ENCODE measurements at regions not wholly inside any gene's neighbourhood (a gene's known extent, or its start where the extent isn't known, plus 50 kb on each side); places are given as distances from the start of the nearest gene placed in this dataset.

DNA sequence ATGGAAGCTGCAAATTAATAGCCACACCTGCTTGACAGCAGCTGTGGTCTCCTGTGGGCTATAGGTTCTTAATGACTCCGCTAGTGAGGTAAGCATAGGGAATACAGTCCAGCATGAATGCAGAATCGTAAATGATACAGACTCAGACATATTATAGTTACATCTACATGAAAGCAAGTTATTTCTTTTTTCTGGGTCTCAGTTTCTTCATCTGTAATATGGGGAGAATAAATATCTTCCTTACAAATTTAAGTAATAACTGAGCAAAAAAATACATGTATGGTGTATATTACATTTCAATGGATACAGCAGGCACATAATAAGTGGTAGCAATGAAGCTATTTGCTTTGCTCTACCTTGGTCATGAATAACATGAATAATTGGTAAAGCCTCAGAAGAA lies 245.9 kb upstream of the RHOBTB1 start:
- Histone ChIP-seq H4K20me1 (ENCODE audit: control insufficient read depth, extremely low read depth, insufficient read depth, low read length) (no peaks in the 10 kb centered on the region), H3K27me3 (ENCODE audit: control insufficient read depth, extremely low read depth, insufficient read depth, low read length) (no peaks in the 10 kb centered on the region), H3K4me1 (ENCODE audit: control insufficient read depth, extremely low read depth, insufficient read depth, low read length) (no peaks in the 10 kb centered on the region), H3K4me3 (ENCODE audit: control insufficient read depth in 2 of 3, extremely low read depth in 1 of 3, insufficient read depth in 2 of 3, low read depth in 1 of 3, low read length in 3 of 3) (no peak overlapping the region), H3K4me2 (ENCODE audit: control insufficient read depth, extremely low read depth, insufficient read depth, low read depth, low read length) (no peak overlapping the region), H2AFZ (ENCODE audit: control insufficient read depth, low read length) (no peak overlapping the region), H3K9me3 (ENCODE audit: control insufficient read depth, low read depth, low read length) (no peaks in the 10 kb centered on the region), H3K27ac (ENCODE audit: control insufficient read depth, insufficient read depth, low read length) (no peak overlapping the region), H3K9me1 (ENCODE audit: control insufficient read depth, extremely low read depth, insufficient read depth, low read length) (no peaks in the 10 kb centered on the region), H3K9ac (ENCODE audit: control insufficient read depth, extremely low read depth, insufficient read depth, low read length) (no peak overlapping the region), H3K79me2 (ENCODE audit: control insufficient read depth, insufficient read depth, low read length) (no peaks in the 10 kb centered on the region), H3K36me3 (ENCODE audit: control insufficient read depth in 2 of 2, extremely low read depth in 1 of 2, insufficient read depth in 2 of 2, low read length in 2 of 2) (no peaks in the 10 kb centered on the region)
- TF ChIP-seq, protein P1, sequence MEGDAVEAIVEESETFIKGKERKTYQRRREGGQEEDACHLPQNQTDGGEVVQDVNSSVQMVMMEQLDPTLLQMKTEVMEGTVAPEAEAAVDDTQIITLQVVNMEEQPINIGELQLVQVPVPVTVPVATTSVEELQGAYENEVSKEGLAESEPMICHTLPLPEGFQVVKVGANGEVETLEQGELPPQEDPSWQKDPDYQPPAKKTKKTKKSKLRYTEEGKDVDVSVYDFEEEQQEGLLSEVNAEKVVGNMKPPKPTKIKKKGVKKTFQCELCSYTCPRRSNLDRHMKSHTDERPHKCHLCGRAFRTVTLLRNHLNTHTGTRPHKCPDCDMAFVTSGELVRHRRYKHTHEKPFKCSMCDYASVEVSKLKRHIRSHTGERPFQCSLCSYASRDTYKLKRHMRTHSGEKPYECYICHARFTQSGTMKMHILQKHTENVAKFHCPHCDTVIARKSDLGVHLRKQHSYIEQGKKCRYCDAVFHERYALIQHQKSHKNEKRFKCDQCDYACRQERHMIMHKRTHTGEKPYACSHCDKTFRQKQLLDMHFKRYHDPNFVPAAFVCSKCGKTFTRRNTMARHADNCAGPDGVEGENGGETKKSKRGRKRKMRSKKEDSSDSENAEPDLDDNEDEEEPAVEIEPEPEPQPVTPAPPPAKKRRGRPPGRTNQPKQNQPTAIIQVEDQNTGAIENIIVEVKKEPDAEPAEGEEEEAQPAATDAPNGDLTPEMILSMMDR (optimal IDR thresholded peaks at IDR 0.05 in 1 of 3, IDR thresholded peaks at IDR 0.05 in 1 of 3, conservative IDR thresholded peaks at IDR 0.05 in 1 of 3; ENCODE audit: extremely low read depth in 1 of 3, insufficient read depth in 2 of 3, low read length in 3 of 3), result no peak
- TF ChIP-seq EZH2 (IDR thresholded peaks at IDR 0.05; ENCODE audit: low read length), result no peak
- no peak for FAIRE-seq
- dilution Hi-C loops (cut with MboI; ENCODE audit: extremely low pct_ligation_motif_present, low sequenced_read_pairs), result no loop called here
- DNase-seq (ENCODE audit: low read depth, low spot score), result no peak

DNA sequence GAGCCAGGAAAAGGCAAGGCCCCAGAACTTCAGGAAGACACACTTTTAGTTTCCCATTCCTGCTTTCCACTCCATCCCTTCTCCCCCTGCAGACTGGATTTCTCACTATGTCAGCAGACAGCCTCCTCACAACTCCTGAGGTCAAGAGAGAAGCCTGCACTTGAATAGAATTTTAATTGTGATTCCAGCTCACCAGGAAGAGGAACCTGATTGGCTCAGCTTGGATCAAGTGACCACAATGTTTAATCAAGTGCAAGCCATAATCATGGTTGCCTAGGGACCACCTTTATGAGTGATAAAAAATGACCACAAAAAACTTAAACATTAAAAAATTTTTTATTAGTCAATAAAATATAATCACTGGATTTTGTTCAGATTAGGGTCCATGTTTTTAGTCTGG lies 244.7 kb upstream of the RHOBTB1 start:
- H2AFZ ChIP-seq (ENCODE audit: control insufficient read depth, low read length), result no peak overlapping the region
- H3K4me2 ChIP-seq (ENCODE audit: control insufficient read depth, extremely low read depth, insufficient read depth, low read depth, low read length), result no peak overlapping the region
- H3K4me1 ChIP-seq (ENCODE audit: control insufficient read depth, extremely low read depth, insufficient read depth, low read length), result no peaks in the 10 kb centered on the region
- no peak overlapping the region for H3K9ac ChIP-seq (ENCODE audit: control insufficient read depth, extremely low read depth, insufficient read depth, low read length)
- no peaks in the 10 kb centered on the region for H3K9me3 ChIP-seq (ENCODE audit: control insufficient read depth, low read depth, low read length)
- H3K27me3 ChIP-seq (ENCODE audit: control insufficient read depth, extremely low read depth, insufficient read depth, low read length), result no peaks in the 10 kb centered on the region
- dilution Hi-C loops (cut with MboI; ENCODE audit: extremely low pct_ligation_motif_present, low sequenced_read_pairs), result no loop called here
- no peak overlapping the region for H3K4me3 ChIP-seq (ENCODE audit: control insufficient read depth in 2 of 3, extremely low read depth in 1 of 3, insufficient read depth in 2 of 3, low read depth in 1 of 3, low read length in 3 of 3)
- no peak for DNase-seq (ENCODE audit: low read depth, low spot score)
- H3K36me3 ChIP-seq (ENCODE audit: control insufficient read depth in 2 of 2, extremely low read depth in 1 of 2, insufficient read depth in 2 of 2, low read length in 2 of 2), result no peaks in the 10 kb centered on the region
- no peak overlapping the region for H3K27ac ChIP-seq (ENCODE audit: control insufficient read depth, insufficient read depth, low read length)
- no peak for FAIRE-seq
- H4K20me1 ChIP-seq (ENCODE audit: control insufficient read depth, extremely low read depth, insufficient read depth, low read length), result no peaks in the 10 kb centered on the region
- H3K9me1 ChIP-seq (ENCODE audit: control insufficient read depth, extremely low read depth, insufficient read depth, low read length), result no peaks in the 10 kb centered on the region
- TF ChIP-seq, protein P1 (optimal IDR thresholded peaks at IDR 0.05 in 1 of 3, IDR thresholded peaks at IDR 0.05 in 1 of 3, conservative IDR thresholded peaks at IDR 0.05 in 1 of 3; ENCODE audit: extremely low read depth in 1 of 3, insufficient read depth in 2 of 3, low read length in 3 of 3), result no peak
- TF ChIP-seq EZH2 (IDR thresholded peaks at IDR 0.05; ENCODE audit: low read length), result no peak
- H3K79me2 ChIP-seq (ENCODE audit: control insufficient read depth, insufficient read depth, low read length), result no peaks in the 10 kb centered on the region

Data from keratinocyte (primary cell).